ENCODE measurements at regions not wholly inside any gene's neighbourhood (a gene's known extent, or its start where the extent isn't known, plus 50 kb on each side); places are given as distances from the start of the nearest gene placed in this dataset.

DNA sequence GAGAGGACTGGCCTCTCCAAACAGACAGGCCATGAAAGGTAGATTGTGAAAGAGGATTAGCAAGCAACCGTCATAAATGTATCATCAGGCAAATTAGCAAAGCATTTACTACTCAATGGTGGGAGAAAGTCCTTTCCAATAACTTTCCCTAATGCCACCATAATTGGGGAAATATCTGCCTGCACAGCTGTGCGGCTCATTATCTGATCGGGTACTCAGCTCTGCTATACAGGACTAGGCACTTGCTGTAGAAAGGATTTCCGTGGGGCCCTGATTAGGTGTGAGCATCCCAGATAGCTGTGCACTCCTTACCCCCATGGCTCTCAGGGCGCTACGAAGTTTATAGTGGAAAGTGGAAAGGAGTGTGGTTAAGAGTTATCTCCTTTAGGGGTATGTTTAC, 309.7 kb upstream of the PLET1 start:
- H3K27me3 Mint-ChIP-seq (ENCODE audit: low read depth) = no peaks in the 10 kb centered on the region
- ChIA-PET CTCF (interaction anchor here (0.9 kb wide), 1 partner anchor 15 kb away, joined by 5 read pairs; no protein-coding TSS in a partner anchor), POLR2A (no interaction called here)
- no peak for DNase-seq (ENCODE audit: low spot score)
- TF ChIP-seq, protein P1, sequence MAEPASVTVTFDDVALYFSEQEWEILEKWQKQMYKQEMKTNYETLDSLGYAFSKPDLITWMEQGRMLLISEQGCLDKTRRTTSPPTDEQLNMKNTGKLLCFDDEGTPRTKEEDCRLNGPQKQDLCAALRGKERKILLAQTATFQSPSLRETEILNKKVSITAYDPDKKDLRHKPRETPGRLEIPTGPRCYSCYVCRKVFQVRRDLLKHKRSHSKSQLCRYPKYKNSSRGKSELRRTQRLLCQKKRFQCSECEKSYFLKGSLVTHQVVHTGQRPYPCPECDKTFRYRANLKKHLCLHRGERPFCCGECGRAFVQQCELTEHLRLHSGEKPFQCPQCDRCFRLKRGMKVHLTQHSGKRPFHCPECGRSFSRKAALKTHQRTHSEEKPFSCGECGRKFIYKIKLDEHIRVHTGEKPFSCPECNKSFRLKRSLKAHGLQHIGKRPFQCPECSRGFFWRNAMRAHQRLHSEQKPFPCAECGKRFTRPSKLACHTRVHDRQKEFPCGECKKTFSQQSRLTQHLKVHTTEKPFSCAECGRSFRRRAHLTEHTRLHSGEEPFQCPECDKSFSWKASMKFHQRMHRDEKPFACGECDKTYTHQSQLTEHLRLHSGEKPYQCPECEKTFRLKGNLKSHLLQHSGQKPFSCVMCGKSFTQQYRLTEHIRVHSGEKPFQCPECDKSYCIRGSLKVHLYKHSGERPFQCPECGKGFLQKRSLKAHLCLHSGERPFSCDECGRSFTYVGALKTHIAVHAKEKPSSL (CRISPR knock-in tag; conservative IDR thresholded peaks at IDR 0.05) = no peak
- TF ChIP-seq RELA (CRISPR knock-in tag; IDR thresholded peaks at IDR 0.05; ENCODE audit: borderline replicate concordance) (no peak), TEAD4 (CRISPR knock-in tag; IDR thresholded peaks at IDR 0.05) (no peak), JUN (CRISPR knock-in tag; IDR thresholded peaks at IDR 0.05) (no peak), TCF7 (CRISPR knock-in tag; IDR thresholded peaks at IDR 0.05; ENCODE audit: low read depth) (no peak), ZNF138 (CRISPR knock-in tag; conservative IDR thresholded peaks at IDR 0.05) (no peak), FOXP1 (CRISPR knock-in tag; IDR thresholded peaks at IDR 0.05; ENCODE audit: borderline replicate concordance) (no peak)
- TF ChIP-seq, protein P2, sequence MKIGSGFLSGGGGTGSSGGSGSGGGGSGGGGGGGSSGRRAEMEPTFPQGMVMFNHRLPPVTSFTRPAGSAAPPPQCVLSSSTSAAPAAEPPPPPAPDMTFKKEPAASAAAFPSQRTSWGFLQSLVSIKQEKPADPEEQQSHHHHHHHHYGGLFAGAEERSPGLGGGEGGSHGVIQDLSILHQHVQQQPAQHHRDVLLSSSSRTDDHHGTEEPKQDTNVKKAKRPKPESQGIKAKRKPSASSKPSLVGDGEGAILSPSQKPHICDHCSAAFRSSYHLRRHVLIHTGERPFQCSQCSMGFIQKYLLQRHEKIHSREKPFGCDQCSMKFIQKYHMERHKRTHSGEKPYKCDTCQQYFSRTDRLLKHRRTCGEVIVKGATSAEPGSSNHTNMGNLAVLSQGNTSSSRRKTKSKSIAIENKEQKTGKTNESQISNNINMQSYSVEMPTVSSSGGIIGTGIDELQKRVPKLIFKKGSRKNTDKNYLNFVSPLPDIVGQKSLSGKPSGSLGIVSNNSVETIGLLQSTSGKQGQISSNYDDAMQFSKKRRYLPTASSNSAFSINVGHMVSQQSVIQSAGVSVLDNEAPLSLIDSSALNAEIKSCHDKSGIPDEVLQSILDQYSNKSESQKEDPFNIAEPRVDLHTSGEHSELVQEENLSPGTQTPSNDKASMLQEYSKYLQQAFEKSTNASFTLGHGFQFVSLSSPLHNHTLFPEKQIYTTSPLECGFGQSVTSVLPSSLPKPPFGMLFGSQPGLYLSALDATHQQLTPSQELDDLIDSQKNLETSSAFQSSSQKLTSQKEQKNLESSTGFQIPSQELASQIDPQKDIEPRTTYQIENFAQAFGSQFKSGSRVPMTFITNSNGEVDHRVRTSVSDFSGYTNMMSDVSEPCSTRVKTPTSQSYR (CRISPR knock-in tag; IDR thresholded peaks at IDR 0.05) = no peak
- H3K36me3 Mint-ChIP-seq = no peaks in the 10 kb centered on the region
- H3K4me1 Mint-ChIP-seq = peaks cover 4% of the 10 kb centered on the region
- H3K27ac Mint-ChIP-seq = no peak overlapping the region
- no peaks in the 10 kb centered on the region for H3K9me3 Mint-ChIP-seq
- no peak overlapping the region for H3K4me3 Mint-ChIP-seq
- ATAC-seq = no peak

DNA sequence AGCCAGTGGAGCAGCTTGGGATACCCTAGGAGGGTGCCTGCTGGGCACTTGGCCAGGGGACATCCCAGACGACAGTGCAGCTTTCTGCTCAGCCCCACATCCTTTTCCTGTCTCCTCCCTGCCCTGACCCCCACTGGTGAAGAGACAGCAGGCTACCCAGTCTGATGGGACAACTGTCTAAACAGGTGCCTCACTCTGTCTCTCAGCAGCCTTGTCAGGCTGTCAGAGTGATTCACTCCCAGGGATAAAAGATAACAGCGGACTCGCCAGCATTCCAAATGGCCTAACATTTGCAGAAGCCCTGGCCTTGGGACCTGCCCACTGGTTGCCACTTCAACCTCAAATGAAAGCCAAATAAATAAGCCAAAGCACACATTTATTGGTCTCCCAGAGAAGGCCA, 318.6 kb upstream of the PLET1 start:
- ATAC-seq = no peak
- peaks cover 3% of the 10 kb centered on the region; the same call in 1 of the 2 replicates for H3K4me1 Mint-ChIP-seq
- no peaks in the 10 kb centered on the region for H3K36me3 Mint-ChIP-seq
- DNase-seq (ENCODE audit: low spot score) = no peak
- H3K4me3 Mint-ChIP-seq = no peak overlapping the region
- TF ChIP-seq MYBL2 (CRISPR knock-in tag; IDR thresholded peaks at IDR 0.05) (no peak), RELA (CRISPR knock-in tag; IDR thresholded peaks at IDR 0.05; ENCODE audit: borderline replicate concordance) (no peak)
- TF ChIP-seq, protein P3, sequence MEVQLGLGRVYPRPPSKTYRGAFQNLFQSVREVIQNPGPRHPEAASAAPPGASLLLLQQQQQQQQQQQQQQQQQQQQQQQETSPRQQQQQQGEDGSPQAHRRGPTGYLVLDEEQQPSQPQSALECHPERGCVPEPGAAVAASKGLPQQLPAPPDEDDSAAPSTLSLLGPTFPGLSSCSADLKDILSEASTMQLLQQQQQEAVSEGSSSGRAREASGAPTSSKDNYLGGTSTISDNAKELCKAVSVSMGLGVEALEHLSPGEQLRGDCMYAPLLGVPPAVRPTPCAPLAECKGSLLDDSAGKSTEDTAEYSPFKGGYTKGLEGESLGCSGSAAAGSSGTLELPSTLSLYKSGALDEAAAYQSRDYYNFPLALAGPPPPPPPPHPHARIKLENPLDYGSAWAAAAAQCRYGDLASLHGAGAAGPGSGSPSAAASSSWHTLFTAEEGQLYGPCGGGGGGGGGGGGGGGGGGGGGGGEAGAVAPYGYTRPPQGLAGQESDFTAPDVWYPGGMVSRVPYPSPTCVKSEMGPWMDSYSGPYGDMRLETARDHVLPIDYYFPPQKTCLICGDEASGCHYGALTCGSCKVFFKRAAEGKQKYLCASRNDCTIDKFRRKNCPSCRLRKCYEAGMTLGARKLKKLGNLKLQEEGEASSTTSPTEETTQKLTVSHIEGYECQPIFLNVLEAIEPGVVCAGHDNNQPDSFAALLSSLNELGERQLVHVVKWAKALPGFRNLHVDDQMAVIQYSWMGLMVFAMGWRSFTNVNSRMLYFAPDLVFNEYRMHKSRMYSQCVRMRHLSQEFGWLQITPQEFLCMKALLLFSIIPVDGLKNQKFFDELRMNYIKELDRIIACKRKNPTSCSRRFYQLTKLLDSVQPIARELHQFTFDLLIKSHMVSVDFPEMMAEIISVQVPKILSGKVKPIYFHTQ (CRISPR knock-in tag; IDR thresholded peaks at IDR 0.05) = no peak
- CTCF ChIA-PET = interaction anchor here (1.0 to 2.0 kb wide), 2 partner anchors 9 to 139 kb away, joined by 3 to 7 read pairs; no protein-coding TSS in a partner anchor
- POLR2A ChIA-PET = no interaction called here
- no peak overlapping the region for H3K27ac Mint-ChIP-seq
- H3K27me3 Mint-ChIP-seq (ENCODE audit: low read depth) = no peaks in the 10 kb centered on the region
- H3K9me3 Mint-ChIP-seq = peaks cover 7% of the 10 kb centered on the region; the same call in 1 of the 2 replicates

DNA sequence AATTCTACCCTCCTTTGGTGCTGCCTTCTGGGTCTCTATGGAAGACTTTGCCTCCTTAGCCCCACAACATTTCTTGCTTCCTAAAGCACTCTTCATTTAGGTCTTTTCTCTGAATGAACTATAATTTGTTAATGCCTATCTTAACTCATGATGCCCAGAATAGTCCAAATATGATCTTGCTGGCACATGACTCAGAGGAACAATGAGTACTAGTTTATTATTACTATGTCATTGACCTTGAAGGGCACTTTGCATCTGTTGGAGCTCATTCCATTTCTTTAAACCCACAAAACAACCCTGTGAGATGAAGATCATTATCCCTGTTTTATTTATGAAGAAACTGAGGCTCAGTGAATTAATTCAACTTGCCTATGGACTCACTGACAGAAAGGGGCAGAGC, 320.2 kb upstream of the PLET1 start:
- ATAC-seq (no peak), DNase-seq (ENCODE audit: low spot score) (no peak)
- Mint-ChIP-seq H3K27me3 (ENCODE audit: low read depth) (no peaks in the 10 kb centered on the region), H3K9me3 (peaks cover 7% of the 10 kb centered on the region; the same call in 1 of the 2 replicates), H3K4me3 (no peak overlapping the region), H3K4me1 (peaks cover 13% of the 10 kb centered on the region), H3K27ac (no peak overlapping the region), H3K36me3 (no peaks in the 10 kb centered on the region)
- TF ChIP-seq, protein P4, sequence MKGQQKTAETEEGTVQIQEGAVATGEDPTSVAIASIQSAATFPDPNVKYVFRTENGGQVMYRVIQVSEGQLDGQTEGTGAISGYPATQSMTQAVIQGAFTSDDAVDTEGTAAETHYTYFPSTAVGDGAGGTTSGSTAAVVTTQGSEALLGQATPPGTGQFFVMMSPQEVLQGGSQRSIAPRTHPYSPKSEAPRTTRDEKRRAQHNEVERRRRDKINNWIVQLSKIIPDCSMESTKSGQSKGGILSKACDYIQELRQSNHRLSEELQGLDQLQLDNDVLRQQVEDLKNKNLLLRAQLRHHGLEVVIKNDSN (CRISPR knock-in tag; IDR thresholded peaks at IDR 0.05) = no peak
- TF ChIP-seq ATF1 (CRISPR knock-in tag; IDR thresholded peaks at IDR 0.05) (no peak), ZNF317 (CRISPR knock-in tag; IDR thresholded peaks at IDR 0.05; ENCODE audit: borderline replicate concordance, low read depth) (no peak)
- TF ChIP-seq, protein P5, sequence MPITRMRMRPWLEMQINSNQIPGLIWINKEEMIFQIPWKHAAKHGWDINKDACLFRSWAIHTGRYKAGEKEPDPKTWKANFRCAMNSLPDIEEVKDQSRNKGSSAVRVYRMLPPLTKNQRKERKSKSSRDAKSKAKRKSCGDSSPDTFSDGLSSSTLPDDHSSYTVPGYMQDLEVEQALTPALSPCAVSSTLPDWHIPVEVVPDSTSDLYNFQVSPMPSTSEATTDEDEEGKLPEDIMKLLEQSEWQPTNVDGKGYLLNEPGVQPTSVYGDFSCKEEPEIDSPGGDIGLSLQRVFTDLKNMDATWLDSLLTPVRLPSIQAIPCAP (CRISPR knock-in tag; IDR thresholded peaks at IDR 0.05) = no peak
- ChIA-PET CTCF (interaction anchor here (2.1 kb wide), 1 partner anchor 25 kb away, joined by 6 read pairs; no protein-coding TSS in a partner anchor), POLR2A (no interaction called here)

Data from WTC11 (cell line).